NCI-H2227 treated with DMSO at 0.1 percent for 48 hours (cell line): ENCODE measurements at regions not wholly inside any gene's neighbourhood (a gene's known extent, or its start where the extent isn't known, plus 50 kb on each side); places are given as distances from the start of the nearest gene placed in this dataset.
"Not testable (repeated sequence)": the region's sequence is repeated elsewhere in the genome, so short reads cannot be mapped to it uniquely, and the experiment has no call there.

ENCODE experiments used
- DNase-seq: peaks from one replicate; lab custom pipeline; 2025; lab: John Stamatoyannopoulos, UW

DNA sequence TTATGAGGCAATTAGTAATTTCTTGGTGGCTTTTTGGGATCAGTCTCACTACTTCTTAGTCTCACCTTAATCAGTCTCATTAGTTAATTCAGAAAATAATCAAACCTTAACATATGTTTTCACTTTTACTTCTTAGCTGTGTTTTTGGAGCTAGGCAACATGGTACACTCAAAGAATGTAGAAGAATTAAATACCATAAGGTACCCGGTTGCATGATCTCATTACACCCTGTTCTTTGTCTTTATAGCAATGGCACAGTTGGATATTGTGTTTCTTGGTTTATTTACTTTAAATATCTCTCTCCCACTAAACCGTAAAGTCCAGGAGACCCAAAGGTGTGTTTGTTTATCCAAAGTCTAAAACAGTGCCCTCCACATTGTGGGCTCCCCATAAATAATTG lies 132.3 kb downstream of the TNFSF18 start:
- DNase-seq = no peak

DNA sequence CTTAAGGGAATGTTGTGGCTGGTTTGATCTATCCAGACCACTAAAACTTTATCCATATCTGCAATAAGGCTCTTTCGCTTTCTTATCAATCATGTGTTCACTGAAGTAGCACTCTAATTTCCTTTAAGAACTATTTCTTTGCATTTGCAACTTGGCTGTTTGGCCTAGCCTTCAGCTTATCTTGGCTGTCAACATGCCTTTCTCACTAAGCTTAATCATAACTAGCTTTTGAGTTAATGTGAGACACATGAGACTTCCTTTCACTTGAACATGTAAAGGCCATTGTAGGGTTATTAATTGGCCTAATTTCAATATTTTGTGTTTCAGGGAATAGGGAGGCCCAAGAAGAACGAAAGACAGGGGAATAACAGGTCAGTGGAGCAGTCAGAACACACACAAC lies 124.7 kb downstream of the TNFSF18 start:
- DNase-seq = no peak

DNA sequence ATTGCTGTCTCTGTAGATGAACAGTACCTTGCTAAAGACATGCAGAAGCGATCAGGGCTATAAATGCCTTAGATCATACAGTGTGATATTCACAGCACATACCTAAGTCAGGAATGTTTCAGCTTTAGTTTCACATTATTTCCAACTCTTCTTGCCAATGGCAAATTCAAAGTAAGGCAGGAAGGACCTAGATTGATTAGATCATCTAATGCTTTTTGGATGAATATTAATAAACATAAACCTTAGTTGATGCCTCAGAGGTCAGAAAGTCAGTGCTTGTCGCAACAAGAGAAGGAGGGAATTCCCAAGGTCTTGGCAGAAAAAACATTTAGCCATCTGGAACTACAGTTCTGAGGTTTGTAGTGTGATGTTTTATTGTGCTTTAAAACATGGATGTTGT lies 122.3 kb downstream of the TNFSF18 start:
- DNase-seq = no peak

DNA sequence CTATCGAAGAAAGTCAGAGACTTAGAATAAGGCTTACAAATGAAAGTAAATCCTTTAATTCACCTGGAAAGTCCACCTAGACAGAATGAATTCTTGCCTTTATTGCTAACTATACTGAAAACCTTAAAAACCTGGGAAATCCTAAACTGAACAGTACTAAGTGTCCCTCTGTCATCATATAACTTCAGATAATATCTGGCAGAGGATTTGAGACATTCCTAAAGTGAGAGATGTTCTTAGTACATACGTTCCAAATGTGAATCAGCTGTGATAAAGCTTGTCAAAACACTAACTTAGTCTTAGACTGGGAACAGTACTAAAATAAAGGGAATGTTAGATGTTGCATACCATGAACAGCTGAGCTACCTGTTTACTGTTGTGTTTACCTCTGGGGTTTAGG lies 121.7 kb downstream of the TNFSF18 start:
- DNase-seq = no peak

DNA sequence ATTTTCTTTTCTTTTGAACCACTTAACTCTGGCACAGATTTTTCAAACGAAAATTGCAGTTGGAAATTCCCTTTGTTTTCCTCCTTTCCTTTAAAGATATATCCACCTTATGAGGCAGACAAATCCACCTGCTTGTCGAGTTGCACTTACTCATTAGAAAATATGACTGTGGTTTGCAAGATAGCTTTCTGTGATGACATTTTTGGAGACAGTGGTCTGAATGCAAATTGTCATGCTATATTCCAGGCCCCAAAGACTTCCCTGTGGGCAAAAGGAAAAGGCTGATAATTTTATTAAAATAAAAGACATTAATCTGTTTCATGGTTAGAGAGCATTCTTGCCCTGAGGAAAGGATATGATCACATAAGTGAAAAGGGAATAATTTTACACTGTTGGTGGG lies 120.6 kb downstream of the TNFSF18 start:
- no peak for DNase-seq

DNA sequence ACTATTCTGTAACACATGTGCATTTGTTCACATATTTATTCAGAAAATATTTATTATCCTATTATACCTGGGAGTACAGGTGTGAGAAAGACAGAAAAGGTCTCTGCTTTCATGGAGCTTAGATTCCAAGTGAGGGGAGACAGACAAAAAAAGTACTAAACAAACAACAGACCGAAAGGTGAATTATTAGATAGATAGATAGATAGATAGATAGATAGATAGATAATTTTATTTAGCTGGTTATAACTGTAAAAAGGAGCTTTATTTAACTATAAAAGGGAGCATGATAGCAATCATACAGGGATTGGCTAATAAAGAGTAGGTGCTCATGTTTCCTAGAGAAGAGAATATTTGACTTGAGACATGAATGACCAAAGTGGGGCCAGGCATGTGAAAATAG lies 119.4 kb downstream of the TNFSF18 start:
- no peak for DNase-seq

DNA sequence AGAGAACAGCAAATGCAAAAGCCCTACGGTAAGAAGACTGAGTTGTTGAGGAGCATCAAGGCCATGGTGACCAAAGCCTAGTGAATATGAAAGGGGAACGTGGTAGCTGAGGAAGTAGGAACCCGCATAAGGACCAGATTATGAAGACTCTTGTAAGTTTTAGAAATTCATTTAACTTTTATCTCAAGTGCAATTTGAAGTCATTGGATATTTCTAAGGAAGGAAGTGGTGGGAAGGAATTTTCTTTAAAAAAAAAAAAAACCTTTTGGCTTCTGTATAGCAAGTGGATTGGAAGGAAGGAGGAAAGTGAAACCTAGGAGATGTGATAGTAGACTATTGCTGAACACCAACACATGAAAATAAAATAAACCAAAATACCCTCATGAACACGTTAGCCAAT lies 119.0 kb downstream of the TNFSF18 start:
- no peak for DNase-seq

DNA sequence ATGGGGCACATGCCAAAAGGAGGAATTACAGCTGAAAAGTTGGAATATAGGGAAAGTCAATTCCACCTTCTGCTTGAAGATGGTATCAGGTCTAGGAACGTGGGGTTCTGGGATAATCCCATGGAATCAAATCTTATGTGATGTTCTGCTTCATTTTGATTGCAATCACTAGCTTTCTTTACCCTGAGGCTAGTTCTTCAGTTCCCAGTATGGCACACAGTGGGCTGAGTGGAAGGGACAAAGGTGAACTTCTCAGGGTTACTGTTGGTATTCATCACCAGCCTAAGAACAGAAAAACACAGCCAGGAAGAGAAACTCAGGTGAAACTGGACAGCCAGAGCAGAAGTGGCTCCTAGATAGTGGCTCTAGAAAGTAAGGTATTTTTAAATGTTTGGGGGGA lies 117.8 kb downstream of the TNFSF18 start:
- no peak for DNase-seq

DNA sequence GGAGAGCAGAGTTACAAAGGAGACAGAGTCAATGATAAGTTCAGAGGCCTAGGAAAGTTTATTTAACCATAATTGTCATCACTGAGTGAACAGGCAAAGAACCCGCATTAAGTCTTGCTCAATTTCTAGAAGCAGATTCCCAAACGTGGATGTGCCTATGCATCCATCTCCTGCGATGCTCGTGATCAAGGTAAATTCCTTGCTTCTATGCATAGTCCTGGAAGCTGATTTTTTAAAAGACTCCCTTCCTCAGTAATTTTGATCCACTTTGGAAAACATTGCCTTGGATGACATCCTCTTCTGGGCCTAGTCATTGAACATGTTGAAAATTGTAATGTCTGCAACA lies 116.4 kb downstream of the TNFSF18 start:
- DNase-seq = no peak

DNA sequence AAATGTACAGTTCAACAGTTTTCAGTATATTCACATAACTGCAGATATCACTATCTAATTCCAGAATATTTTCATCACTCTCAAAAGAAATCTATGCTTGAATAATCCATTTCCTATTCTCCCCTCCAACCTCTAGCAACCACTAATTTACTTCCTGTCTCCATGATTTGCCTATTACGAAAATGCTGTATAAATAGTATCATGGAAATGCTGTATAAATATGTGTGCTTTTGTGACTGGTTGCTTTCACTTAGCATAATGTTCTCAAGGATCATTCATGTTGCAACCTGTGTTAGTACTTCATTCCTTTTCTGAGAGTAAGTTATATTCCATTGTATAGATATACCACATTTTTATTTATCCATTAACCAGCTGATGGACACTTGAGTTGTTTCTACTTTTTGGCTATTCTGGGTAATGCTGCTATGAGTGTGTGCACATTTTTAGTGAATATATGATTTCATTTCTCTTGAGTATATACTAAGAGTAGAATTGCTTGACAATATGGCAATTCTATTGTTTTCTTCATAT lies 115.6 kb downstream of the TNFSF18 start:
- no peak for DNase-seq

DNA sequence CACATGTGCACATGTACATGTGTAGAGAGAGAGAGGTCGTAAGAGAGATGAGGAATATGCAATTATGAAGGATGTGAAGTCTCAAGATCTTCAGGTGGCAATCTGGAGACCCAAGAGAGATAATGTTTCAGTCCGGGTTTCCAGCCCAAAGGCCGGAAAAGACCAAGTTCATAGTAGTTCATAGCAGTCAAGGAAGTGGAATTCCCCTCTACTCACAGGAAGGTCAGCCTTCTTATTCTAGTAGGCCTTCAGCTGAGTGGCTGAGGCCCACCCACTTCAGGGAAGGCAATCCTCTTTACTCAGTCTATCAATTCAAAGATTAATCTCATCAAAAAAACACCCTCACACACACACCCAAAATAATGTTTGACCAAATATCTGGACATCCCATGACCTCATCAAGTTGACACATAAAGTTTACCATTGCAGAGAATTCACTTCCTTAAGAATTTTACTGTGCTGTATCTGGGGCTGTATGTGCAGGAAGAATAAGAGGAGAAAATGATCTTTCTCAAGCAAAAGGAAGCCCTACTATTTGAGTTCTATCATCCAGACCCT lies 114.6 kb downstream of the TNFSF18 start:
- no peak for DNase-seq

DNA sequence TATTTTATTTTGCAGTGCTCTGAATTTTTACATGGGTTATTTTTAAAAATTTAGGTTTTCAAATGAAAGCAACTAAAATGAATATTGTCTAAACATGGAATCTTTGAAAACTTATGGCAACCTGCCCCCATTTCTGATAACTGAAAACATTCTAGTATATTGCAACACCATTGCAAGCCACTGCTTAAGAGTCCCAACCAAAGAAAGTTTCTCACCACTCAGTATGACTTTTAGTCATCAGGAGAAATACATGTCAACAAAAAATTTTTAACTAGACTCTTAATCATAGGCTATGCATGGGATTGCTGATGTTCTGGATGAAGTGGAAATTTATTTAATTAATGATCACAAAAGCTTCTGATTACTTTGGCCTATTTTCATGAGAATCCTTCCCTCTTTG lies 112.1 kb downstream of the TNFSF18 start:
- DNase-seq = no peak

DNA sequence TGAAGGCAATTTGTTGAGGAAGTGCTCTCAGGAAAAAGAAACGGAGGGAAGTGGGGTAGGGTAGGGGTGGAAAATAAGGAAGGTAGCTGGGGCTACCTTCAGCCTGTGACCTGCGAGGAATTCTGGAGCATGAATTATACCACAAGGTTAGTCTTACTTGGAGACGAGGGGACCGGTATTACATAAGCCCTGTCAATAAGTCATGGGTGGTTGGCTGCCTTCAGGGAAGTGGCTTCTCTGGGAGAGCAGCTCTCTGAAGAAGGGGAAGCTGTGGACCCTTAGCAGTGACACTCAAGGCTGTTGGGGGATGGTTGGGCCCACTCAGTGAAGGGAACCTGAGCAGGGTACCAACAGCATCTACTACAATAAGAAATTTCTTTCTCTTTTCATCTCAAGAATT lies 111.3 kb downstream of the TNFSF18 start:
- no peak for DNase-seq

DNA sequence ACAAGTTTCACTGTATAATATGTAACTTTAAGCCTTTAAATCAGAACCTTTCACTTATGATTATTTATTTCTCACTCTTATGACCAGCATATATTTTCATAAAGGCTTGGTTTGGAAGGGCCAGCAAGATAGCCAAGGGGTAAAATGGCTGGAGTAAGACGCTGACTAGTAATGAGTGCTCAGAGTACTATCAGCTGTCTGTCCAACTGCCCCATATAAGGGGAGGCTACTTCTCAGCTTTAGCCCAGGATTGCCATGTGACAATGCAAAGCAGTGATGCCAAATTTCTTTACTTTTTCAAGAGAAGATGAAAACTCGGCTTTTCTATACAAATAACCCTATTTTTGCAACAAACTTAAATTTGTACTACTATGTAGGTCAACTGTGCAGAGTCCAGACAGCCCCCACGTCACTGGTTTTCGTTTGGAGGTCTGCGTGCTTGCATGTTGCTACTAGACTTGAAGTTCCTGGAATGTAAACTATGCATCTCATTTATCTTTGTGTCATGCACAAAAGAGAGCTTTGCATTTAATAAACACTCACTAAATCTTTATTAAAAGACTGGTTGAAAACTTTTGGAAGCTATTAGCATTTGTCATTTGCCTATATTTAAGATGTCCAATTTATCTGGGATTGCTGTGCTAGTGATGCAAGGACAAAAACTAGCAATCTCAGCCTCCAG lies 110.4 kb downstream of the TNFSF18 start:
- no peak for DNase-seq

DNA sequence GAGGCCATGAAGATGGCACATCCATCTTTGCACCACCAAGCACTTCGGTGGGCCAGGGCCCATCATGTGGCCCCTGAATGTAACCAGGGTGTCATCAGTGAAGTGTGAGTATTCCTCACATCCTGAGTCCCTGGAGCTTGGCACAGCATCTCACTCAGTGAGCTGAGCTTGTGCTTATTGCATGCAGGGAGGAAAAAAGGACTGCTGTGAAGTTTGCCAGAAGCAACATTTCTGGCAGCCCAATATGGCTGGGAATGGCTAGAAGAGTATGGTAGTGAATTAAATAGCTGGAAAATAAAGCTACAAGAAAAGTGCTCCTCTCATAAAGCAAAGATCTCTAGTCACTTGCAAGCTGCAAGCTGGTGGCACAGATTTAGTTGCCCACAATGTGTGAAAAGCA lies 109.3 kb downstream of the TNFSF18 start:
- DNase-seq = no peak

DNA sequence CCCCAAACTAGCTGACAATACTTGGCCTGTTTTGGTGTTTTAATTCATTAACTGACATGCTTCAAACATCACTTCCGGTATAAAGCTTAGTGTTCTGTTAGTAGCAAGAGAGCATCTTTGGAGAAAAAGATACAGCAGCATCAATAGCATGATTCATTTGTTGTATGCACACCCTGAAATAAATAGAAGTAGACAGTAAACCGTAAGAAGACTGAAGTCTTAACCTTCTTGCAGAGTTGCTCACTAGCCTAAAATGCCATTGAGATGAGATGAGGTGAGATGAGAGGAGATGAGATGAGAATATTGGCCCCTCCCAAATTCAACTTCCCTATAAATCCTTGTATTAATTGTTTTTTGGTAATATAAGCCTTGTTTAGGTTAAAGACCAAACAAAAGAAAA lies 108.8 kb downstream of the TNFSF18 start:
- no peak for DNase-seq

DNA sequence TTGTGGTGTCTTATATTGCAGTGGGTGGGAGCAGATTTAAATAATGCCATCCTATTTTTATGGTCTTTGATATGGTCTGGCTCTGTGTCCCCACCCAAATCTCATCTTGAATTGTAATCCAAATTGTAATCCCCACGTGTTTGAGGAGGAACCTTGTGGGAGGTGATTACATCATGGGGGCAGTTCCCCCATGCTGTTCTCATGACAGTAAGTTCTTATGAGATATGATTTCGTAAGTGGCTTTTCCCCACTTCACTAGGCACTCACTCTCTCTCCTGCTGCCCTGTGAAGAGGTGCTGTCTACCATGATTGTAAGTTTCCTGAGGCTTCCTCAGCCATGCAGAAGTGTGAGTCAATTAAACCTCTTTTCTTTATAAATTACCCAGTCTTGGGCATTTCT lies 107.6 kb downstream of the TNFSF18 start:
- DNase-seq = not testable (repeated sequence)

DNA sequence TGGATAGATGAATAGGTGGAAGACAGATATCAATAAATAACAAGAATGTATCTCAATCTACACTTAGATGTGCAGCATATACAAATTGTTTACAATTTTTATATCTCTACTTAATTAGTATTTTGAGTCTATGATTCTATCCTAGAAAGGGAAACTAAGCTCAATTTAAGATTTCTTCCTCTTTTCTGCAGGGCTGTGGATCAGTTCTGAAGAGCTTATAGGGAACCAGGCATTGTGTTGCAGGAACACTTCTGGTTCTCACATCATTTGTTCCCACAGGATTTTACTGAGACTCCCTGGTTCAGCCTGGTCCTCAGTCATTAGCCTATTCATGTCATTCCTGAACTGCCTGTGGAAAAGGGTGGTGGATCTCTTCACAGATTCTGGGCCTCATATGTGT lies 105.8 kb downstream of the TNFSF18 start:
- no peak for DNase-seq

DNA sequence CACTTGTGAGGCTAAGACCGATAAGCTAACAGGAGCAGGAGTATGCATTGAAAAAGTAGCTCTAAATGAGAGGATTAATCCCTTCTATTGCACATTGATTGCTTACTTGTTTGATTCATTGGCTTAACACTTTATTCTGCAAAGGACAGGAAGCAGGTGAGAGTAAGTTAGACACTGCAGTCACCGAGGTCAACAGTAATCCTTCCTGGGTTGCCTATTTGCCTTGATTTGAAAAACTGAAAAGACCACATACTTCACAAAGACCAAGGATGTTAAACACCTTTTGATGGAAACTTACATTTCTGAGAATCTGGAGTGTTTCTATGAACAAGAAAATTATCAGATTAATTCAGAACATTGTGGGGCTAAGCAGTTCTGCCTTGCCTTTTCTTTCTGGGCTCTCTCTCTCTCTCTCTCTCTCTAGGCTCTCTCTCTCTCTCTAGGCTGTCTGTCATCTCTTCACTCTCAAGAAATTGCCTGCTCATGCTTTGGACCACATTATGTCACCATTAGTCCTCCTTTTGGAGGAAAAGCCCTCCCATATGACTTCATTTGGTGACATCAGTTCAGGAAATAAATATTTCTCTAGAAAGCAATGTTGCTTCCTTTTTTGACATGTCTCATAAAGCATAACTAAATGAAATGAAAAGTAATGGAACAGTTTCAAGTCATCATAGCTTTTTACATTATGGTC lies 103.8 kb downstream of the TNFSF18 start:
- no peak for DNase-seq

DNA sequence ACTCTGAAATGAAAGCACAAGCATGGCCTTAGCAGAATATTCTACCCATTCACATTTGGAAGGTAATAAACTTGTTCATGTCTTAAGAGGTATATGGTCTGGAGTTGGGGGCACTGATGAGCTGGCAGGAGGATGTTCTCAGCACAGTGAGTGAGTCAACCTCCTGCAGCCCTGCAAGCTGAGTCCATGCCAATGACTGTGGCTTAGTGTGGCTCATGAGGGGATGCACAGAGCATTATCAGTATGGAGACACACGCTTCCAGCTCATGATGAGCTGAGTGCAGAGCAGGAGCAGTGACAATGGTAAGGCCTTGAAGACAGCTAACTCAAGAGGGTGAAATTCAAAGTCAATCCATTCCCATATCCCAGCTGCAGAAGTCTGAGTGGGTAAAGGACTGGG lies 102.3 kb downstream of the TNFSF18 start:
- no peak for DNase-seq

DNA sequence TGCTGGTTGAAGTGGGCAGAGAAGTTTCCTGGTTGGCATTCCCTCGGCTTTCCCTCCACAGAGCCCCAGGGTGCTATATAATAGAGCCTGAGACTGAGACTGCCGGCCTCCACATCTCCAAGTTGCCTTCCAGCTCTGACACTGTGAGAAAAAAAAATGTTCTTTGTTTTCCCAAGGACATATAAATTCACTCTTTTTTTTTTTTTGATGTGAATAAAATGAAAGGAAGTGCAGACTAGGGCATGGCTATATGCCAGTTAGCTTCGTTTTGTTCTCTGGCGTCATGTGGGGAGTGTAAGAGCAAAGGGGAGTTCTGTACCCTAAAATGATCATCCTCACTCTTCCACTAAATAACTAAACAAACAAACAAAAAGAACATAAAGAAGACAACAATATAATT lies 101.6 kb downstream of the TNFSF18 start:
- no peak for DNase-seq

DNA sequence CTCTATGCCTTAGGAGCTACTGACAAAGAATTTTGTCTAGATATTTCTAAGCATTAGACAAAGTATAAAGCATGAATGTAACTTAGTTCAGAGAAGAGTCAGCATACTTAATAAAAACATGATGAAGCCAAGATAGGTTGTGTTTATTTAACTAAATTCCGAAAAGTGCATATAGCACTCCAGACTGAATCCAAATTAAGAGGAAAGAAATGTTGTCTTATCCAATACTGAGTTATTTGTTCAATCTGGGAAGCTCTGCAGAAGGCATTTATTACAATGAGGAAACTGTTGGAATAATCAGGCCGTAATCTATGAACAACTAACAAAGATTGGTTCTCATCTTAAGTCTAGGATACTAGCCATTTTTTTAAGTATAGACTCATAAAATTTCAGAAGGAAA lies 100.2 kb downstream of the TNFSF18 start:
- no peak for DNase-seq

DNA sequence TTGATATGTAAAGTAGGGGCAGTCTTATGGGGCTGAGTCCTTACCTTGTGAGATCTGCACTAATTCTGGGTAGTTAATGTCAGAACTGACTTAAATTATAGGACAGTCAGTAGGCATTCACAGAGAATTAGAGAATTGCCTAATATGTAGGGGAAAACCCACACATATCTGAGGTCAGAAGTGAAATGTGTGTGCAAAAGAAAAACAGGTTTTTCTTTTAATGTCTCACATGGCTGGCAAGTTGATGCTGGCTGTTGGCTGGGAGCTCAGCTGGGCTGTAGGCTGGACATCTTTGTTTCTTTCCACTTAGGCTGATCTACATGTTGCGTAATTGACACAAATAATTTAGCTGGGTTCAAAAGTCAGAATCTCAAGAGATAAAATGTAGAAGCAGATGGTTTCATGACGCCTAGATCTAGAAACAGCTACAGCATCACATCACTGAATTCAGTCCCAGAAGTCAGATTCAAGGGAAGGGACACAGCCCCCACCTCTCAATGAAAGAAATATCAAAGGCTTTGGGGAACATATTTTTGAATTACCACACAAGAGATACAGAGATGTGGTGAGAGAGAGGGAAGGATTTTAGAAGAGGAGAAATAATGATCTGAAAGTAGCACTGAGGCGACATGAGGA lies 98.9 kb downstream of the TNFSF18 start:
- DNase-seq = no peak
